ENCODE measurements at regions not wholly inside any gene's neighbourhood (a gene's known extent, or its start where the extent isn't known, plus 50 kb on each side); places are given as distances from the start of the nearest gene placed in this dataset.
"Not testable (repeated sequence)": the region's sequence is repeated elsewhere in the genome, so short reads cannot be mapped to it uniquely, and the experiment has no call there.

DNA sequence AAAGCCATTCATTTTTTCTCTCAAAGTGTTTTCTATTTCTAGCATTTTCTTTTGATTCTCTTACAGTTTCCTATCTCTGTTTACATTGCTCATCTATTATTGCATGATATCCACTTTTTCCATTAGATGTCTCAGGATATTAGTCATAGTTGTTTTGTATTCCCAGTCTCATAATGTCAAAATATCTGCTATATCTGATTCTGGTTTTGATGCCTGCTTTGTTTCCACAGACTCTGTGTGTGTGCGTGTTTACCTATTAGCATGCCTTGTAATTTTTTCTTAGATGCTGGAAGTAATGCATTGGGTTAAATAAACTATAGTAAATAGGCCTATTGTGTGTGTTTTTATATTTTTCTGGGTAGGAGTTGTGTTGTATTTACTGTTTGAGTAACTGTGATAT is 1126.3 kb downstream of the SORCS1 start:
- no peak for DNase-seq

DNA sequence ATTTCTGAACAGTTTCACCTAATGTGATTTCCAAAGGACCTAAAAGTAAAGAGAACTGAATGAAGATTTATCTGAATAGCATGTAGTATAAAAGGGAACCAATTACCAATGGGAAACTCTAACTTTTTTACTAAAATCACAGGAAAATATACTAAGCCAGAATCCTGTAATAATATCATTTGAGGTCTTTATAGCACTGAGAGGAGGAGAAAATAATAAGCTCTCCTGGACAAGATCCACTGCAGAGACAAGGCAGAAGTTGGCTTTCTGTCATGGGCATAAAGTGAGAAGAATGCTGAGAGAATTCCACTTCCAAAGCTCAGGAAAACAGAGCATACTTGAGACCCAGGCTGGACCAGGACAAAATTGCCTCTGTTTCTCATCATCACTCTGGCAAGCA is 1131.4 kb downstream of the SORCS1 start:
- DNase-seq = no peak

DNA sequence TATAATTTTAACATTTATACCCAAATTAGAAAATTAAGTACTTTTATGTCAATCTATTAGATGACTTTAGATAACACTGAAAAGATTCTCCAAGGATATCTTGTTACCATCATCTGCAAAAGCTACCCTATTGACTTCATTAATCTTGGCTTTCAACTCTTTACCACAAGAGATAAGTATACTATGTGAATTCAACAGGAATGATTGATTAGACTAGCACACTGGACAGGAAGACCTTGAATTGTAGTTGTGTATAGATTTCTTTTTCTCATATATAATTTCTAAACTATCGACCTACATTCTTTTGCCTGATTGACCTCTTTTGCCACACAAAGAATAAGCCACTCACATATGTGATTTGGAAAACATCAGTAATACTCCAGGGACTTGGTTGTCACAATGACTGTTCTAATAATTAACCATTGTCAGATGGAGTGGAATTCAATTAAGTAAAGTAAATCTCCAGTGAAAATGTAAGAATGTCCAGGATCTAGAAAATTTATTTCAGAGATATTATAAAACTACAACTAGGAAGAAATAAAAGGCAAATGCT is 1132.0 kb downstream of the SORCS1 start:
- DNase-seq = no peak

DNA sequence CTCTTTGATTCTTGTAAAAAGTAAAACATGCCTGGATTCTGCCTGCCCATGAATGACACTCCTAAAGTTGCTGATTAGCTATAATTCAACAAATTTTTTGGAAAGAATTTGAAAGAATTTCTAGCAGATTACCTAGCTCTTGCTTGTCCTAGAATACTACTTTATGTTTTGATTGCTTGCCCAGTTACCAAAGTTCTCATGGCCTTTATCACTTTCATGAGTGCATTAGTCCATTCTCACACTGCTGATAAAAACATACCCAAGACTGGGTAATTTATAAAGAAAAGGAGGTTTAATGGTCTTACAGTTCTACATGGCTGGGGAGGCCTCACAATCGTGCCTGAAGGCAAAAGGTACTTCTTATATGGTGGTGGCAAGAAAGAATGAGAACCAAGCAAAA is 1137.3 kb downstream of the SORCS1 start:
- DNase-seq = no peak

DNA sequence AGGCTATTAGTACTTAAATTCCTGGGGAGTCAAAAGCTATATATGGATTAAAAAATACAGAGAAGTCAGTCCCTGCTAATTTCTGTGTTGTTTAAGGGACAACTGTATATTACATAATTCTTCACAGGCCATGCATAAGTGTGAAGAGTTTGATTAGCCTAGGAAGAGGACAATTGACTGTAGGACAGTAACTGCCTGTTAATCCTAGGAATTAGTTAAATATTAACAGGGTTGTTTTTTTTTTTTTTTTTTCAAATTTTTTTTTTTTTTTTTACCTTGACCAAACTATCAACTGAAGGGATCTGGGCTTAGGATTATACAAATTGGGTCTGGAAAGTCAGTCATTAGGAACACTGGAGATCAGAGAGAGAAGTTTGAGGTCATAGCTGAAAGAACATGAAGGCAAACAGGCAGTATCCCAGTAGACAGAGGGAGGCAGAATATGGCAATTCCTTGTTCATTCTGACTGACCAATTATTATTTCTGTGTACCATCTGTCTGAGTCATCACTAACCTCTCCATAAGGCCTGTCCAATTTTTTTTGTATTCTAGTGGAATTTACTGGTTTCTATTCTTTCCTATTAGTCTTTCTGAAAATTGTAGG is 1139.2 kb downstream of the SORCS1 start:
- no peak for DNase-seq

DNA sequence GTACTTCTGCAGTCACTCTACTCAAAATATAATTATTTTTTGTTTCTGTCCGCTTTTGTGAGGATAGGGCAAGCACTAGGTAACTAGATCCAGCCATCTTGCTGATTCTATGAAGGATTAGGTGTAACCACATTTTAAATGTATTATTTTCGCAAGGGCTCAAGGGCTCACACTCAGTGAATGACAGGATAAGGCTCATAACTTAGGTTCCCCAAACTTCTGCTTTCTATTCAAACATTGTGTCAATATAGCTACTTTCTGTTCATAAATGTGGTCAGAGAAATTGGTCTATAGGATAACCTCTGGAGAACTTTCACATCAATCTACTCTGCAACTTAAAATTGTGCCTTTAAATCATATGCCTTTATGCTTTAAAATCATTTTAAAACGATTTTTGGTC is 1141.2 kb downstream of the SORCS1 start:
- DNase-seq = no peak

DNA sequence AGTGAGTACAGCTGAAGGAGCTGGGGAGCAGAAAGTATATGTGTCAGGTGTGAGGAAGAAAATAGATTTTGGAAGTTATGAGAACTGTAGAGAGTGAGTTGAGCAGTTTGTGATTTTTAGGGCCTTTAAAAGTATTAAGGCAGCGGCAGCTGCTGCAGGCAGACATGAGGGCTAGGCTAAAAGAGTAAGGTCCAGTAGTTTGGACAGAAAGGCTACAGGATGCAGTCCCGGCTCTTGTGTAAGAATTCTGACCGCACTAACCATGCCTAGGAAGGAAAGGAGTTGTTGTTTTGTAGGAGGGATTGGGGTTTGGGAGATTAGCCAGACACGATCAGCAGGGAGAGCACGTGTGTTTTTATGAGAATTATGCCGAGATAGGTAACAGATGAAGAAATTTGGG is 1144.9 kb downstream of the SORCS1 start:
- not testable (repeated sequence) for DNase-seq

DNA sequence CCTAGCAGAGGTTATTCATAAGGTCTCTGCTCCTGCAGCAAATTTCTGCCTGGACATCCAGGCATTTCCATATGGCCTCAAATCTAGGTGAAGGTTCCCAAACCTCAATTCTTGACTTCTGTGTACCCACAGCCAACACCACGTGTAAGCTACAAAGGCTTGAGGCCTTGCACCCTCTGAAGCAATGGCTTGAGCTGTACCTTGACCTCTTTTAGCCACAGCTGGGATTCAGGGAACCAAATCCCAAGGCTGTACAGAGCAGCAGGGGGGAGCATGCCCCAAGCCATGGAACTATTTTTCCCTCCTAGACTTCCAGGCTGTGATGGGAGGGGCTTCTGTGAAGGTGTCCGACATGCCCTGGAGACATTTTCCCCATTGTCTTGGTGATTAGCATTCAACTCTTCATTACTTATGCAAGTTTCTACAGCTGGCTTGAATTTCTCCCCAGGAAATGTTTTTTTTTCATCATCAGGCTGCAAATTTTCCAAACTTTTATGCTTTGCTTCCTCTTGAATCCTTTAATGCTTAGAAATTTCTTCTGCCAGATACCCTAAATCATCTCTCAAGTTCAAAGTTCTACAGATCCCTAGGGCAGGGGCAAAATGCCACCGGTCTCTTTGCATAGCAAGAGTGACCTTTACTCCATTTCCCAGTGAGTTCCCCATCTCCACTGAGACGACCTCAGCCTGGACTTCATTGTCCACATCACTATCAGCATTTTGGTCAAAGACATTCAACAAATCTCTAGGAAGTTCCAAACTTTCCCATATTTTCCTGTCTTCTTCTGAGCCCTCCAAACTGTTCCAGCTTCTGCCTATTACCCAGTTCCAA is 1148.9 kb downstream of the SORCS1 start:
- not testable (repeated sequence) for DNase-seq

DNA sequence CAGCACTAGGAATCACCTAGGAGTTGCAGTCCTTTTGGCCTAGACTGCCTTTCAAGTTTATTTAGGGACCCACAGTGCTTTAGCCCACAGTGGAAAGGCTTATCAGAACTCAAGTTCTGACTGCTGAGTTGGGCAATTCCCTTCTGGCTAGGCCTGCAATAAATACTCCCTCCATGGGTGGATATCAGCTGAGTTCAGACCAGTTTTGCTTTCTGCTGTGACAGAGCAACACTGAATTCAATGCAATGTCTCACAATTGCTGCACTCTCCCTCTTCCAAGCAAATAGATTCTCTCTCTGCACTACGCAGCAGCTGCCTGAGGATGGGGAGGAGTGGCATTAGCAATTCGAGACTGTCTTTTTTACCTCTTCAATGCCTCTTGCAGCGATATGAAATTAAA is 1153.3 kb downstream of the SORCS1 start:
- DNase-seq = no peak

DNA sequence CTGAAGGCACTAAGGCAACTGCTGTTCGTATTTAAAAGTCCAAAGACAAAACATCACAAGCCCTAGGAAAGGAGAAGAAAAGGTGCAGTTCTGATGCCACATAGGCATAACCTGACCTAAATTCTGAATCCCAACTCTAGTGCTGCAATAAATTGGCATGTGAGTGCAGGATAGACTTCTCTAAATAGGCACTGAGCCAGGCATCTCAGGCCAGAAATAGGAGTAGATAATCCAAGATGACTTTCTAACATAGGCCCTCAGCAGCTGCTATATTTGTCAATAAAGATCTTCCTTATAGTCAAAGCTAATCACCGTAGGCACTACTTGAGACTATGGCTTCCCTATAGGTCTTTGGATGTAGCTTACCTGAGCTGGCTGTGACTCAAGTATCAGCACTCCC is 1163.8 kb downstream of the SORCS1 start:
- DNase-seq = no peak

DNA sequence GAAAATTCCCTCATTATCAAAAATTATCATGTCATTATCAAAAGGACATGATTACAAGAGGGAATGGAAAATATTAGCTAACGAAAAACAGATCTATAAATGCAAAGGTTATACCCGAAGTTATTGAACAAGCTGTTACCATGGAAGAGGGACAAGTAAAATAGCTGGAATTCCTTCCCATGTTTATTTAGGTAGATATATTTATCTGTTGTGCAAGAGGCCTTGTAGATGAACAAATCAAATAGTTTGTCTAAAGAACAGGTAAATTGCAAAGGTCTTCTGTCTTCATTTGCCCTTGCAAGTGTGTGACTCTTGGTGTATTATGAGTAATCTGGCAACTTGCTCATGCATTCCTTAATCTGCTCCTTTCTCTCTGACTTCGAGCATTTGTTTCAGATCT is 1170.9 kb downstream of the SORCS1 start:
- no peak for DNase-seq

DNA sequence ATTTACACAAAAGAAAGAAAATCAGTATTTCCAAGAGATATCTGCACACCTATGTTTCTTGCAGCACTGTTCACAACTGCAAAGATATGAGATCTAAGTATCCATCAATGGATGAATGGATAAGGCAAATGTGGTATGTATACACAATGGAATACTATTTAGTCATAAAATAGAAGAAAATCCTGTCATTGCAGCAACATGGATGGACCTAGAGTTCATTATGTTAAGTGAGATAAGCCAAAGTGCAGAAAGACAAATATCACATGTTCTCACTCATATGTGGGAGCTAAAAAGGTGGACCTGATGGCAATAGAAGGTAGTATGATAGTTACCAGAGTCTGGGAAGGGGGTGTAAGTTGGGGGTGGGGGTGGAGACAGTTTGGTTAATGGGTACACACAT is 1171.6 kb downstream of the SORCS1 start:
- DNase-seq = no peak

DNA sequence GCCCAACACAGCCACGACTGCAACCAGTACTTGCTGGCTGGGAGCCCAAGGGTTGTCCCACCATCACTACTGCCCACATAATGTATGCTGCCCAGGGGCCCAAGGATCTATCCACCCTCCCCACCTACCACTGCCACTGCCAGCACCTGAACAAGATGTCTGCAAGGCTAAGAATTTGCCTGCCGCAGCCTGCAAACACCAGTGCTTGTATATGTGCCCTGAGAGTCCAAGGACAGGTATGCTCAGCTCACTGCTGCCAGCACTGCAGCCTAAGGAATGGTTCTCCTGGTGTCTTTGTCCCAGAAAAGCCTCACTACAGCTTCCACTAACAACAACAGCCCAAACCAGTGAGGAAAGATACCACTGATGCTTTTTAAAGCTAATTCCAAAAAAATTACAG is 1174.0 kb downstream of the SORCS1 start:
- DNase-seq = no peak

DNA sequence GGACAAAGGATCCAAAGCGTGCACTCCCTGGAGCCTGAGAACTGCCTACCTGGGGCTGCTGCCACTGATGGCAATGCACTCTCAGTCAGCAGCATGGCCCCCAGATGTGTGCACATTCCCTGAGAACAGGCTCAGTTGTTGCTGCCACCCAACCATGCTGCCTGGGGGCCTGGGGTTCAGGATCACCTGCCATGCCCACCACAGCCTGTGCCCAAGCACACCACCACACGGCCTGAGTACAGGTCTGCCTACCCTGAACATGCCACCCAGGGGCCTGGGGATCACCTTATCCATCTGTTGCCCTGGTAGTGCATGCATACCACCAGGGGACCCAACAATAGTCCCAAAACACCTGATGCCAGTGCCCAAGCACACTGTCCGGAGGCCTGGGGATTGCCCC is 1174.5 kb downstream of the SORCS1 start:
- DNase-seq = no peak

DNA sequence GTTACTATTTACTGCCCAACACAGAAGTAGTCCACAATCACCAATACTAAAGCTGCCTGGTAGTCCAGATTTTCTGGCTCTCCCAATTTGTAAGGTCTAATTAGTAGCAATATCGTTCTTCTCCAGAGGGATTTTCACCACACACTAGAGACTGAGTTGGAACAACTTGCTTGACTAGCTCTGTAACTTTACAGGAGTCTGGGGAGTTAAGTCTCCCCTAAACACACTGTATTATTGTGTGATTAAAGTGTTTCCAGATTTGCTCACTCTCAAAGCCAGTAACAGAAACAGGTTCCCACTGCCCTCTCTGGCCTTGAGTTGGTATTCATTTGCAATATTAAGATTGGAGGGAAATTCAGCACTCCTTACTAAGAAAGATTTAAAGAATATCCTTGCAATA is 1175.7 kb downstream of the SORCS1 start:
- no peak for DNase-seq

DNA sequence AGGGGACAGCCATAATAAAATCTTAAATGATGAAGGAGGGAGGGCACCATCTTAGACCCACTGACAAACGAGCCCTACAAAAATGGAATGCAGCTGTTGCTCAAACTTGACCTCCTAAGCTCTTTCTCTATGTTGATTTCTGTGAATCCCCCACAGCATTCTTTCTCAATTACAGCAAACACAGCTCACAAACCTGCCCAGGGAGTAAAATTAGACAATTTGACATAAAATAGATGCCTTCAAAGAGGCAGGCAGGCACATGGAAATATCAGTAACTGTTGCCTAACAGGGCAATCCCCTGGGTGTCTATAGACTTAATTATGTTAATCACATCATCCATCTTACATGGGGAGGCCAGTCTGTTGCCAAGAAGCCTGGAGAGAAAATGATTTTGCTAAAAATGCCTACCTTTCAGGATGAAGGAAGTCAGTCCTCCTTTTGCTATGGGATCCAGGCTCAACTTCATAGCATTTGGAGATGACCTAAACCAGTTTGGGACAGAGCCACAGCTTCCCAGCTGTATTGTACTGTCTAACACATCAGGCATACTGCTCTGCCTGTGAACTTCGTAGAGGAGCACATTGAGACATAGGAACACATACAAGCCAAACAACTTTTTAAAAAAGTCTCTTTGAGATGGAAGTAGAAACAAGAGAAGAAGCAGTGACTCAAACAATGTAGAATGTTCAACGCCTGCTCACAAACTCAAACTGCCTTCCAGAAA is 1177.4 kb downstream of the SORCS1 start:
- DNase-seq = no peak

DNA sequence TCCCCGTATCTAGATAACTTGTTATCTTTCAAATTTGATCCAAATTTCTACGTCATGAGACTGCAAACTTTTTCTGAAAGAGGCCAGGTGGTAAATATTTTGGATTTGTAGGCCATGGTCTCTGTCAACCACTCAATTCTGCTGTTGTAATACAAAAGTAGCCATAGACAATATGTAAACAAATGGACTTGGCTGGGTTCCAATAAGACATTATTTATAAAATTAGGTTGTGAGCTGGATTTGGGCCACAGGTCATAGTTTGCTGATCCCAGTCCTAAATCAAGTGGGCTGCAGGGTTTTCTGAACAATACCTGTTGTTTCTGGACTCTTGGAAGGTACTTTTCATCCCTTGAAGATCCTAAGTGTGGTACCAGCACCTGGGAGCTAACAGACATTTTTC is 1178.0 kb downstream of the SORCS1 start:
- no peak for DNase-seq

DNA sequence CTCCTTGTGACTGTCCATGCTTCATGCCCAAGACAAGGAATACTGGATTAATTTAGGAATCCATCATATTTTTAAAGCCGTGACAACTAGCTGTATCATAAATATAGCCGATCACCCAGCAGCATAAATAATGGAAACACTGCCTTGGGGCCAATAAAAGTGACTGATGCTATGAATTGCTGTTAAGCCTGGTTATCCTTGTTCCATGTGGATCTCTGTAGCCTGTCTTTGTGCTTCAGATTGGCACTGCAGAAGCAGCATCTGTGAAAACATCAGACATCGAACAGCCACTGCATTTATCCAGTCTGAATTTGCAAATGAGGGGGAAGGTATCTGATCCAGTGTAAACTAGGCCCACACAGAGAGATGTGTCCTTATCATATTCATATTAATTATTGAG is 1181.8 kb downstream of the SORCS1 start:
- DNase-seq = no peak

DNA sequence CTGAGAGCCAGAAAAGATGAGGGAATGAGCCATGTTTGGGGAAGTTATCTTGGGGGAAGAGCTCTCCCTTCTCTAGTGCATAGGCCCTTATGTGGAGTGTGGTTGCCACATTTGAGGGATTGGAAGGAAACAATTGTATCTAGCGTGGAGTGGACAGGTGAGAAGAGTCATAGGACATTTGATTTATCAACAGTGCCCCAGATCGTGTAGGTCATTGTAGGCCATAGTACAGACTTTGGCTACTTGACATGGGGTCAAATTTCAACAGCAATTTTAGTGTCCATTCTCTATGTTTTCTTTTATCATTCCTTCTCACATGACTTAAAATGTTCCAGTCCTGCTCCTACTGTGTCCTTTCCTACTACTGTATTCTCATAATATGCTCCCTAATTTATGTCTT is 1182.8 kb downstream of the SORCS1 start:
- no peak for DNase-seq

DNA sequence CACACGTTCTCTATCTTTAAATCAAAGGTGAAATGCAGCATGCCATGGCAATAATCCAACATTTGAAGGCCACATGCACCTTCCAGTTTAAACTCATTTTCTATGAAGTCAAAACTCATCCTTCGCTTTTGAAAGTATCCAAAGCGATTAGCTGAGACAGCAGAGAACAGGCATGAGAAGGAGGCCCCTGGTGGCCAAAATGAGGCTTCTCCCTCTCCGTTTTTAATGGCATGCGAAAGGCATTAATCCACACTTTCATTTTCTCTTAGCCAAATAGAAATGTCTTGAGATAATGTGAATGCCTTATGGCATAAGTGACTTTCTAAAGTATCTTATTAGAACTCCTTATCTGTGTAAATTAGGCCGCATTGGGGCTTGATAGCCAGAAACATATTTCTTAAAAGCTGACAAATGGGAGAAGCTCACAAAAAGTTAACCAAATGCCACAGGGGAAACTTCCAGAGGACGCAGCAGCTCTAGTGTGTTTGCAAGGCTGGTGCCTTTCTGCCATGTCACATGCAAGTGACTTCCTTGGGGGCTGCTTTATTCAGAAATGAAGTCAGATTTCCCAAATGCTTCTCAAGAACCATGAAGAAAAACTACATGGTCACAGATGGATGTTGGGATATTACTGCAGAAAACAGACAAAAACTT is 1189.6 kb downstream of the SORCS1 start:
- DNase-seq = no peak

DNA sequence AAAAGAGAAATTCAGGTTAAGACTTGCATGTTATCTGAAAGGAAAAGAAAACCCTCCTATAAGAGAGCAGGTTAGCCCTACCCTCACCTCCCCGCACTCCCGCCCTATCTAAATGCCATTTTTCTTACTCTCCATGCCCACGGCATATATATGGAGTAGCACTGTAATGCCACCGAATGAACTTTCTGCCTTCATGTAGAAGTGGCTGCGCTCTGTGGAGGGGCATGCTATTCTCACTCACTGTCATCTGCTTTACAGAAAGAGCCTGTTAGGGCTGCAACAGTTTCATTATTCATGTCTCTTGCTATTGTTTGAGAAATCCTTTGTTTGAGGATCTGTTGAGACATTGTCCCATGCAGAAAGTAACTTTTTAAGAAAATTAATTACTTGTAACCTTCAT is 1190.6 kb downstream of the SORCS1 start:
- DNase-seq = no peak

DNA sequence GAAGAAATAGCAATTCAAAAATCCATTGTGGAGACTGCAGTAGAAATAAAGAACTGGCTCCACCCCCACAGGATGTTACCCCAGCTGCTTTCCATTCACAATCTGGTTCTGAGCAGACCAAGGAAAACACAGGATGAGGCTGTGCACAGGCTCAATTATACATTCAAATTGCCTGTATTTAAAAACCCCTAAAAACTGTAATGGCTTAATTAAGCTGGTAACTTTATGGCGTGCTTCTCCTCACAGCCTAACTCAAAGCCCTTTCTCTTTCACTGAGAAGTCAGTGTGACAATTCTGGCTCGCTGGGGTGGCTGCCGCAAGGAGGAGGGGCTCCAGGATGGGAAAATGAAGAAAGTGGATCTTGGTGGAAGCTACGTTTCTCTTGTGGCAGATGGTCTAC is 1191.1 kb downstream of the SORCS1 start:
- no peak for DNase-seq

DNA sequence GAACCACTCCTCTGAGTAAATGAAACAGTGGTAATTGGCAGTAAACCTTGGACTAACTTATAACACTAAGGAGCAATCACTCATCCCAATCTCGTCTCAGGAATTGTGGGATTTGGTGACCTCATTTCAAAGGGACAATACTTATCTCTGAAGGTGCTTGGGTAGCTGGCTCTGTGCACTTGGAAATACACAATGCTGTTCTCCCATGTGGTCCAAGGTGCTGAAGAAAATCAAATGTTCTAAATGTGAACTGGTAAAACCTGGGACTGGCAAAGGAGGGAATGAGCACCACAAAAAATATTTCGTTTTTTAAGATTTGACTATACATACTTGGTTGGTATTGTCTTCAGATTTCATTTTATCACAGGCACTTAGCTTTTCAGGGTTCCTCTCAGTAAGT is 1193.0 kb downstream of the SORCS1 start:
- DNase-seq = no peak
